OCI-LY1 (cell line): ENCODE measurements at regions not wholly inside any gene's neighbourhood (a gene's known extent, or its start where the extent isn't known, plus 50 kb on each side); places are given as distances from the start of the nearest gene placed in this dataset.
"Not testable (repeated sequence)": the region's sequence is repeated elsewhere in the genome, so short reads cannot be mapped to it uniquely, and the experiment has no call there.

ENCODE experiments used
- H2AFZ ChIP-seq: fragments of 200-600 bp; sonication (generic), shearing (Covaris generic); 2 replicates; pipeline ENCODE4 v1.6.0; 2014; ENCODE audit warnings: antibody characterized with exemption, mild to moderate bottlenecking, low read length
- H3F3A ChIP-seq: fragments of 200-600 bp; sonication (generic), shearing (Covaris generic); 2 replicates; pipeline ENCODE4 v1.6.0; 2014; ENCODE audit warnings: mild to moderate bottlenecking, antibody characterized with exemption, low read length, moderate library complexity; ENCODE audit not compliant: insufficient read depth
- H3K27ac ChIP-seq: fragments of 200-600 bp; sonication (generic); 2 replicates; pipeline ENCODE4 v1.5.1; 2014; ENCODE audit warnings: low read length, mixed run types, mild to moderate bottlenecking, low read depth; ENCODE audit not compliant: poor library complexity, severe bottlenecking
- H3K27me3 ChIP-seq: fragments of 200-600 bp; sonication (generic); 2 replicates; pipeline ENCODE4 v1.6.0; 2014; ENCODE audit warnings: antibody characterized with exemption, mild to moderate bottlenecking, low read length, moderate library complexity; ENCODE audit not compliant: insufficient read depth
- H3K36me3 ChIP-seq: fragments of 200-600 bp; sonication (generic); 2 replicates; pipeline ENCODE4 v1.6.1; 2014; ENCODE audit warnings: mild to moderate bottlenecking, antibody characterized with exemption, low read length, moderate library complexity, mixed read lengths; ENCODE audit not compliant: insufficient read depth
- H3K4me1 ChIP-seq: fragments of 200-600 bp; sonication (generic); 2 replicates; pipeline ENCODE4 v1.5.1; 2014; ENCODE audit warnings: mild to moderate bottlenecking, low read length, moderate library complexity; ENCODE audit not compliant: insufficient read depth, severe bottlenecking
- H3K4me2 ChIP-seq: fragments of 200-600 bp; sonication (generic), shearing (Covaris generic); 2 replicates; pipeline ENCODE4 v1.6.1; 2014; ENCODE audit warnings: low read length
- H3K4me3 ChIP-seq: fragments of 200-600 bp; sonication (generic); 2 replicates; pipeline ENCODE4 v1.5.1; 2014; ENCODE audit warnings: low read length, low read depth, mild to moderate bottlenecking, mixed read lengths; ENCODE audit not compliant: poor library complexity, severe bottlenecking
- H3K79me2 ChIP-seq: fragments of 200-600 bp; shearing (Covaris generic); 2 replicates; pipeline ENCODE4 v1.6.1; 2016; ENCODE audit warnings: mixed run types, low read length, mixed read lengths; ENCODE audit not compliant: insufficient read depth
- H3K9ac ChIP-seq: fragments of 200-600 bp; sonication (generic), shearing (Covaris generic); 2 replicates; pipeline ENCODE4 v1.6.1; 2014; ENCODE audit warnings: mild to moderate bottlenecking, low read length, mixed read lengths
- H3K9me2 ChIP-seq: fragments of 200-600 bp; sonication (generic), shearing (Covaris generic); 2 replicates; pipeline ENCODE4 v1.6.1; 2014; ENCODE audit warnings: low read depth, mild to moderate bottlenecking, low read length, mixed read lengths
- H3K9me3 ChIP-seq: fragments of 200-600 bp; shearing (Covaris generic); 2 replicates; pipeline ENCODE4 v1.6.1; 2014; ENCODE audit warnings: low read length, mixed read lengths
- H4K20me1 ChIP-seq: fragments of 200-600 bp; sonication (generic), shearing (Covaris generic); 2 replicates; pipeline ENCODE4 v1.6.0; 2016; ENCODE audit warnings: mild to moderate bottlenecking, low read length; ENCODE audit not compliant: insufficient read depth
- EZH2 ChIP-seq: fragments of 200-600 bp; sonication (generic), shearing (Covaris generic); IDR thresholded peaks from 2 replicates; pipeline ENCODE4 v1.8.0; 2017; ENCODE audit warnings: borderline replicate concordance, mixed run types, mild to moderate bottlenecking, antibody characterized with exemption, low read length, moderate library complexity, mixed read lengths
- TF ChIP-seq, protein P1 (sequence below): fragments of 200-600 bp; sonication (generic), shearing (Covaris generic); IDR thresholded peaks from 2 replicates; pipeline ENCODE4 v1.5.1; 2017; ENCODE audit warnings: mild to moderate bottlenecking, antibody characterized with exemption, low read length, moderate library complexity, mixed read lengths

DNA sequence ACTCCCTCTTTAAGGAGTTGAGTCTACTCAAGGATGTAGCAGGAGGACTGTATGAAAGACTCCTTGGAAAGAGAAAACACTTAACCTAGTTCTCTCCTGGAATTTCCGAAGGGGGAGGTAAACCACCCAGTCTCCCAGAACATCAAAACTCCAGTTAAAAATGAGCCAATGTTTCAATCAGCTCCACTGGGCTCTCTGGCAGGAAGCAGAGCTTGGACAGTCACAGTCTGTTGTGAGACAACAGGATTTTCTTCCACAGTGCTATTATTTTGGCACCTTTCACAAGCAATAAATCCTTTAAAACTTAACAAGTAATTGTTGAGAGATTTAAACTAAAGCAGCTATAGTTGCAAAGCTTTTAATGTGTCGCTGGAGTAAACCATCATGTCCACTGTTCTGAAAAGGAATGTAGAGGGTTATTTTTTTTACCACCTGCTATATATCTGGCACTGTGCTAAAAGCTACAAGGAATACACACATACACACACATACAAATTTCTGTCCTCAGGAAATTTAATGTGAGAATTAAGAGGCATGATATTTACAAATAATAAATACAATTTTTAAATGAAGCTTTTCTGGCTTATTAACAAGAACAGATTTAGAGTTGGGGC lies 229.2 kb upstream of the INTU start:
- no peaks in the 10 kb centered on the region for H3K9me3 ChIP-seq
- H3K4me2 ChIP-seq = no peak overlapping the region
- no peaks in the 10 kb centered on the region for H4K20me1 ChIP-seq
- no peaks in the 10 kb centered on the region for H3K9me2 ChIP-seq
- H3K4me3 ChIP-seq = no peak overlapping the region
- H2AFZ ChIP-seq = no peak overlapping the region
- H3F3A ChIP-seq = no peaks in the 10 kb centered on the region
- H3K36me3 ChIP-seq = no peaks in the 10 kb centered on the region
- TF ChIP-seq, protein P1, sequence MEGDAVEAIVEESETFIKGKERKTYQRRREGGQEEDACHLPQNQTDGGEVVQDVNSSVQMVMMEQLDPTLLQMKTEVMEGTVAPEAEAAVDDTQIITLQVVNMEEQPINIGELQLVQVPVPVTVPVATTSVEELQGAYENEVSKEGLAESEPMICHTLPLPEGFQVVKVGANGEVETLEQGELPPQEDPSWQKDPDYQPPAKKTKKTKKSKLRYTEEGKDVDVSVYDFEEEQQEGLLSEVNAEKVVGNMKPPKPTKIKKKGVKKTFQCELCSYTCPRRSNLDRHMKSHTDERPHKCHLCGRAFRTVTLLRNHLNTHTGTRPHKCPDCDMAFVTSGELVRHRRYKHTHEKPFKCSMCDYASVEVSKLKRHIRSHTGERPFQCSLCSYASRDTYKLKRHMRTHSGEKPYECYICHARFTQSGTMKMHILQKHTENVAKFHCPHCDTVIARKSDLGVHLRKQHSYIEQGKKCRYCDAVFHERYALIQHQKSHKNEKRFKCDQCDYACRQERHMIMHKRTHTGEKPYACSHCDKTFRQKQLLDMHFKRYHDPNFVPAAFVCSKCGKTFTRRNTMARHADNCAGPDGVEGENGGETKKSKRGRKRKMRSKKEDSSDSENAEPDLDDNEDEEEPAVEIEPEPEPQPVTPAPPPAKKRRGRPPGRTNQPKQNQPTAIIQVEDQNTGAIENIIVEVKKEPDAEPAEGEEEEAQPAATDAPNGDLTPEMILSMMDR = no peak
- TF ChIP-seq EZH2 = no peak
- no peak overlapping the region for H3K9ac ChIP-seq
- H3K4me1 ChIP-seq = no peaks in the 10 kb centered on the region
- H3K27me3 ChIP-seq = no peaks in the 10 kb centered on the region
- H3K79me2 ChIP-seq = no peaks in the 10 kb centered on the region
- H3K27ac ChIP-seq = no peak overlapping the region

DNA sequence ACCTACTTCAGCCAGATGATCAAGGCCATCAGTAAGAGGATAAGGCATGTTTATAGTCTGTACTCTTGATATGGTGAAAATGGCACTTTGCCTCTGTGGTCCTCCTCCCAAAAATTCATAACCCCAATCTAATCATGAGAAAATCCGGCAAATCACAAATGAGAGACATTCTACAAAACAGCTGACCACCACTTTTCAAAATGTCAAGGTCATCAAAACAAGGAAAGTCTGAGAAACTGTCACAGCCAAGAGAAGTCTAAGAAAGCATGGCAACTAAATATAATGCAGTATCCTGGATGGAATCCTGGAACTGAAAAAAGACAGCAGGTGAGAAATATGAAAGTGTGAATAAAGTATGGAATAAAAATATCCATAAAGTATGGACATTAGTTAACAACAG lies 226.6 kb upstream of the INTU start:
- no peaks in the 10 kb centered on the region for H3K27me3 ChIP-seq
- H3K4me1 ChIP-seq = no peaks in the 10 kb centered on the region
- H3K9me3 ChIP-seq = no peaks in the 10 kb centered on the region
- H3K79me2 ChIP-seq = no peaks in the 10 kb centered on the region
- H3K9ac ChIP-seq = no peak overlapping the region
- TF ChIP-seq, protein P1 = no peak
- no peak for TF ChIP-seq EZH2
- no peaks in the 10 kb centered on the region for H3F3A ChIP-seq
- no peaks in the 10 kb centered on the region for H3K36me3 ChIP-seq
- no peak overlapping the region for H3K27ac ChIP-seq
- H3K9me2 ChIP-seq = no peaks in the 10 kb centered on the region
- H3K4me3 ChIP-seq = no peak overlapping the region
- no peak overlapping the region for H2AFZ ChIP-seq
- no peak overlapping the region for H3K4me2 ChIP-seq
- no peaks in the 10 kb centered on the region for H4K20me1 ChIP-seq

DNA sequence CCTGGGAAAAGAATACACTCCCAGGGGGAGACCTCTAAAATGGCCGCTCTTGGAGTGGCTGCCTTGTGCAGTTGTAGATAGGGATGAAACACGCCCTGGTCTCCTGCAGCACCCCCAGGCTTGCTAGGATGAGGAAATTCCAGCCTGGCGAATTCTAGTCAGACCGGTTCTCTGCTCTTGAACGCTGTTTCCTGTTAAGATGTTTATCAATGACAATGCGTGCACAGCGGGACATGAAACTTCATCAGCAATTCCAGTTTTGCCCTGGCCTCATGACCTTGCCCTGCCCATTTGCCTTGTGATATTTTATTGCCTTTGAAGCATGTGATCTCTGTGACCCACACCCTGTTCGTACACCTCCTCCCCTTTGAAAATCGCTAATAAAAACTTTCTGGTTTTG lies 225.2 kb upstream of the INTU start:
- H4K20me1 ChIP-seq, H3K27me3 ChIP-seq, H3K9me3 ChIP-seq, H2AFZ ChIP-seq, H3K36me3 ChIP-seq, H3F3A ChIP-seq, H3K27ac ChIP-seq, H3K4me1 ChIP-seq, H3K9me2 ChIP-seq, H3K4me3 ChIP-seq, H3K9ac ChIP-seq, H3K4me2 ChIP-seq, H3K79me2 ChIP-seq: not testable (repeated sequence)

- Histone ChIP-seq H3K36me3 (no peaks in the 10 kb centered on the region), H3K4me3 (no peak overlapping the region), H3K9me3 (no peaks in the 10 kb centered on the region), H4K20me1 (no peaks in the 10 kb centered on the region), H3K27ac (no peak overlapping the region), H3K4me1 (no peaks in the 10 kb centered on the region), H3K27me3 (no peaks in the 10 kb centered on the region), H3F3A (no peaks in the 10 kb centered on the region), H3K9me2 (no peaks in the 10 kb centered on the region), H3K4me2 (no peak overlapping the region), H2AFZ (no peak overlapping the region), H3K79me2 (no peaks in the 10 kb centered on the region), H3K9ac (no peak overlapping the region)
- TF ChIP-seq, protein P1 = no peak
- no peak for TF ChIP-seq EZH2
Measured at GRCh38 chr4:127410201-127410600, 222.6 kb upstream of the INTU start.
